Trophoblast cell (in vitro differentiated cells and primary cell): ENCODE measurements at regions not wholly inside any gene's neighbourhood (a gene's known extent, or its start where the extent isn't known, plus 50 kb on each side); places are given as distances from the start of the nearest gene placed in this dataset.

Source experiments
- DNase-seq, 2 donors: peaks; one replicate each; pipeline ENCODE4 v3.0.0-alpha.2; 2016
- H2AFZ ChIP-seq: 2 replicates; pipeline ENCODE4 v1.6.1; 2013; ENCODE audit warnings: low read length, moderate library complexity, mild to moderate bottlenecking; ENCODE audit not compliant: insufficient read depth, poor library complexity
- H2AK5ac ChIP-seq: 2 replicates; pipeline ENCODE4 v1.6.1; 2013; ENCODE audit warnings: mild to moderate bottlenecking, low read length
- H2BK120ac ChIP-seq: 2 replicates; pipeline ENCODE4 v1.6.1; 2013; ENCODE audit warnings: low read length, mild to moderate bottlenecking, moderate library complexity; ENCODE audit not compliant: insufficient read depth, poor library complexity
- H2BK12ac ChIP-seq: 2 replicates; pipeline ENCODE4 v1.6.1; 2013; ENCODE audit warnings: mild to moderate bottlenecking, low read length, moderate library complexity
- H2BK5ac ChIP-seq: 2 replicates; pipeline ENCODE4 v1.6.1; 2013; ENCODE audit warnings: low read length, low read depth, moderate library complexity, mild to moderate bottlenecking; ENCODE audit not compliant: poor library complexity
- H3K14ac ChIP-seq: 2 replicates; pipeline ENCODE4 v1.6.1; 2013; ENCODE audit warnings: mild to moderate bottlenecking, low read length
- H3K18ac ChIP-seq: 2 replicates; pipeline ENCODE4 v1.6.1; 2013; ENCODE audit warnings: mild to moderate bottlenecking, low read length
- H3K23ac ChIP-seq: 2 replicates; pipeline ENCODE4 v1.6.1; 2013; ENCODE audit warnings: low read length
- H3K27ac ChIP-seq: 2 replicates; pipeline ENCODE4 v1.5.1; 2013; ENCODE audit warnings: low read depth, mild to moderate bottlenecking, inconsistent platforms, low read length, moderate library complexity
- H3K27me3 ChIP-seq: 2 replicates; pipeline ENCODE4 v1.6.1; 2013; ENCODE audit warnings: inconsistent platforms, mild to moderate bottlenecking, low read length, moderate library complexity; ENCODE audit not compliant: insufficient read depth
- H3K36me3 ChIP-seq, 2 experiments: 1 replicate in 1 of 2; 2 replicates in 1 of 2; pipeline ENCODE4 v1.6.1; 2013; ENCODE audit warnings: low read length in 2 of 2, mild to moderate bottlenecking in 2 of 2, moderate library complexity in 1 of 2; ENCODE audit not compliant: insufficient read depth in 2 of 2, control insufficient read depth in 1 of 2
- H3K4ac ChIP-seq: 2 replicates; pipeline ENCODE4 v1.6.1; 2013; ENCODE audit warnings: low read depth, mild to moderate bottlenecking, low read length, moderate library complexity
- H3K4me1 ChIP-seq, 2 experiments: 1 replicate in 1 of 2; 2 replicates in 1 of 2; pipeline ENCODE4 v1.6.1; 2013; ENCODE audit warnings: low read length in 2 of 2, mild to moderate bottlenecking in 2 of 2, moderate library complexity in 1 of 2; ENCODE audit not compliant: insufficient read depth in 2 of 2, control insufficient read depth in 1 of 2
- H3K4me2 ChIP-seq: 2 replicates; pipeline ENCODE4 v1.6.1; 2013; ENCODE audit warnings: inconsistent platforms, mild to moderate bottlenecking, low read length, moderate library complexity
- H3K4me3 ChIP-seq: 2 replicates; pipeline ENCODE4 v1.5.1; 2013; ENCODE audit warnings: mild to moderate bottlenecking, low read depth, low read length, inconsistent platforms
- H3K79me1 ChIP-seq: one replicate; pipeline ENCODE4 v1.6.1; 2013; ENCODE audit warnings: low read length
- H3K79me2 ChIP-seq: 2 replicates; pipeline ENCODE4 v1.6.1; 2013; ENCODE audit warnings: low read length, mild to moderate bottlenecking; ENCODE audit not compliant: control insufficient read depth, insufficient read depth, poor library complexity
- H3K9ac ChIP-seq: 2 replicates; pipeline ENCODE4 v1.6.1; 2013; ENCODE audit warnings: mild to moderate bottlenecking, low read length
- H3K9me3 ChIP-seq: 2 replicates; pipeline ENCODE4 v1.6.1; 2013; ENCODE audit warnings: low read depth, mild to moderate bottlenecking, control low read depth, inconsistent platforms, low read length; ENCODE audit not compliant: insufficient read depth
- H4K12ac ChIP-seq: 2 replicates; pipeline ENCODE4 v1.6.1; 2013; ENCODE audit warnings: low read depth, mild to moderate bottlenecking, low read length, moderate library complexity
- H4K8ac ChIP-seq: 2 replicates; pipeline ENCODE4 v1.6.1; 2013; ENCODE audit warnings: low read depth, mild to moderate bottlenecking, low read length, moderate library complexity
- H4K91ac ChIP-seq: one replicate; pipeline ENCODE4 v1.6.1; 2013; ENCODE audit warnings: low read depth, mild to moderate bottlenecking, low read length, moderate library complexity
- WGBS: extraction: QIAGEN DNeasy Blood & Tissue Kit; methylation state at CpG from one replicate; pipeline ENCODE4 v1.1.7; 2013; ENCODE audit warnings: missing lambda C conversion rate; ENCODE audit not compliant: insufficient read length, insufficient coverage; ENCODE audit errors: extremely low coverage; 5-methylcytosine and 5-hydroxymethylcytosine counted together

DNA sequence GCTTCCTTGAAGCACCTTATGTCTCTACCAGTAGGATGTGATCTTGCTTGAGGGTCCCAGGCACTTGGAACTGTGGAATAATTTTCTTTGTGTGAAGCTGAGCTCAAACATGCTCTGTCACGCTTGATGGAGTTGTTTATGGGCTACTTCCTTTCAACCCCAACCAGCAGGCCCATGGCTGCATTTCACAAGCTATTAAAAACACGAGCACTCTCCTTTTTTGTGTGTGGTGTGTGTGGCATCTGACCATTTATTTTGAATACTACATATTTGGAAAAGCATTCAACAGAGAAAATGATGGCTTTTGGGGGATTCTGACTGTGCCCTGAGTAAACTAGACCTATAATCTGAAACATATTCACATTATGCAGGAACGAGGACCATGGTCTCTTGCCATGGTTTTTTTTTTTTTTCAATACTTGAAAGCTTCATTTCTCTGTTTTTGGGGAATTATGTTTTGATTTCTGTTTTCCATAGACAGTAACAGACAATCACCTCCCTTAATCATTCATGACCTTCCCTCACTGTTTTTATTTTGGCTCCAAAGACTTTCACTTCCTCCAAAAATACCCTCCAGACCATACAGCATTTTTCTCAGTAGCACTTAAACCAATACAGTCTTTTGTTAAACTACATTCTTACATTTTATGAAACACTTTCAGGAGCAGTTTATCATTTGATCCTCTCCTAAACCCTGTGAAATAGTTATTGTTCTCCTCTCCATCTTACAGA, 233.6 kb upstream of the BMPER start:
- Histone ChIP-seq H3K79me1 (no peaks in the 10 kb centered on the region), H3K18ac (no peak overlapping the region), H3K27me3 (no peaks in the 10 kb centered on the region), H3K4ac (no peak overlapping the region), H4K8ac (no peak overlapping the region), H2BK5ac (no peak overlapping the region), H2AFZ (no peak overlapping the region), H3K9ac (no peak overlapping the region), H2BK120ac (no peak overlapping the region), H3K9me3 (no peaks in the 10 kb centered on the region), H4K12ac (no peak overlapping the region), H3K4me2 (no peak overlapping the region), H3K4me1 (peaks cover 0 to 4% of the 10 kb centered on the region in 2 experiments), H3K27ac (no peak overlapping the region), H4K91ac (no peak overlapping the region), H3K23ac (no peak overlapping the region), H2BK12ac (no peak overlapping the region), H2AK5ac (no peak overlapping the region), H3K36me3 (no peaks in the 10 kb centered on the region), H3K79me2 (no peaks in the 10 kb centered on the region), H3K4me3 (no peak overlapping the region), H3K14ac (no peak overlapping the region)
- no peak for DNase-seq
- WGBS: no CpG with 5 or more reads among the region's 3 CpGs

DNA sequence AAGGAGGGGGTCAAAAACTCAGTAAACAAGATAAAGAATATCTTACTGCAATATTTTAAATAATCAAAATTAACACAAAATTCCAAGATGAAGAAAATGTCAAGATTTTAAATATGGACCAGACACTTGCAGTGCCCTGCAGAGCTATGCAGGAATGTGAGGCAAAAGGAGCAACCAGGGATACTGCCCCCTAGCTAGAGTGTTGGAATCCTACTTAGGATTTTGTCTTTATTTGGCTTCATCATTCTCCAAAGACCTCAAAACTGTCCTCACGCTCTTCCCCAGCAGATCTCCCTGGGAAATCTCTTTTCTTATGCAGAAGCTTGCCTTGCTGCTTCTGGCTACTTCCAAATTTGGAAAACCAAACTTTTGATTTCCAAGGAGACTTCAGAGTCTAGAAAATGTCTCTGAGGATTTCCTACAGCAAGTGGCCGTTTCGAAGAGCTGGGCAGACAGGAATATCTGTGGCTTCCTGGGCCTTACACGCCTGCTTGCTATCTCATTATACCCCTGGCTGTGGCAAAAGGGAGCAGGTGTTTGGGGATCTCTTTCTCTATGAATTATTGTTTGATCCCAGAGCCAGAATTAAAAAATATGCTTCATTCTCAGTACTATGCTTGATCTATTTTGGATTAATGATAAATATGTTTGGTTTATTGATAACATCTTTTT, 232.2 kb upstream of the BMPER start:
- Histone ChIP-seq H4K8ac (no peak overlapping the region), H3K27me3 (no peaks in the 10 kb centered on the region), H3K4ac (no peak overlapping the region), H3K23ac (no peak overlapping the region), H3K9ac (no peak overlapping the region), H3K4me2 (no peak overlapping the region), H3K79me1 (no peaks in the 10 kb centered on the region), H3K4me3 (no peak overlapping the region), H2AK5ac (no peak overlapping the region), H3K36me3 (no peaks in the 10 kb centered on the region), H3K4me1 (peaks cover 0 to 4% of the 10 kb centered on the region in 2 experiments), H2BK5ac (no peak overlapping the region), H3K18ac (no peak overlapping the region), H3K9me3 (no peaks in the 10 kb centered on the region), H2BK12ac (no peak overlapping the region), H4K12ac (no peak overlapping the region), H3K27ac (no peak overlapping the region), H4K91ac (no peak overlapping the region), H3K14ac (no peak overlapping the region), H3K79me2 (no peaks in the 10 kb centered on the region), H2BK120ac (no peak overlapping the region), H2AFZ (no peak overlapping the region)
- no CpG with 5 or more reads among the region's 4 CpGs for WGBS
- DNase-seq: no peak

DNA sequence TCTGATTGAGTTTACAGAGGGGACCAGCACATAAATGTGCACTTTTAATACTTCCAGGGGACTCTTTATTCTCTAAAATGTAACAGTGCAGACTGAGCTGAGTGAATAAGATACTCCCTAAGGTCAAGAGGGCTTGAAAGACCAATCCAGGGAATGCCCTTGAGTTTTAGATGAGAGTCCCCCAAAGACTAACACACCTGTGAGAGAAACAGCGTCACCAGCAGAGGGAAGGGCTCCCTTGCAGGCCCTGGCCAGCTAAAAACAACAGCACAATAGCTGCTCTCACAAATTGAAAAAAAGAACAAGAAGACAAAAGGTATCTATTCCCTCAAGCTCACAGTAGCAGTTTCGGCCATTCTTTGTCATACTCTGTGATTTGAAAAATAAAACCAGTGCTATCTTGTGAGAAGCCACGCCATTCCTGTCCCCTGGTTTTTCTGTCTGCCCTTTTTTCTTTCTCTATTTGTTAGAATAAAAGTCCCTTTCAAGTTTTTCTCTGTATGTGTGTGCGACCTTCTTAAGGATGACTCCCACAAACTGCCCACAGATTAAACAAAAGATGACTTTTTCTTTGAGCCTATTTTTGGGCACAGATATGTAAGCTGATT, 230.4 kb upstream of the BMPER start:
- Histone ChIP-seq H3K9ac (no peak overlapping the region), H3K27me3 (no peaks in the 10 kb centered on the region), H3K4me3 (no peak overlapping the region), H4K8ac (no peak overlapping the region), H3K9me3 (no peaks in the 10 kb centered on the region), H2BK120ac (no peak overlapping the region), H3K4ac (no peak overlapping the region), H3K27ac (no peak overlapping the region), H3K4me1 (peaks cover 0 to under 1% of the 10 kb centered on the region in 2 experiments), H3K18ac (no peak overlapping the region), H4K91ac (no peak overlapping the region), H2BK5ac (no peak overlapping the region), H2AFZ (no peak overlapping the region), H2AK5ac (no peak overlapping the region), H3K79me1 (no peaks in the 10 kb centered on the region), H3K79me2 (no peaks in the 10 kb centered on the region), H3K23ac (no peak overlapping the region), H3K4me2 (no peak overlapping the region), H4K12ac (no peak overlapping the region), H2BK12ac (no peak overlapping the region), H3K36me3 (no peaks in the 10 kb centered on the region), H3K14ac (no peak overlapping the region)
- DNase-seq: no peak
- WGBS: no CpG with 5 or more reads among the region's 4 CpGs

DNA sequence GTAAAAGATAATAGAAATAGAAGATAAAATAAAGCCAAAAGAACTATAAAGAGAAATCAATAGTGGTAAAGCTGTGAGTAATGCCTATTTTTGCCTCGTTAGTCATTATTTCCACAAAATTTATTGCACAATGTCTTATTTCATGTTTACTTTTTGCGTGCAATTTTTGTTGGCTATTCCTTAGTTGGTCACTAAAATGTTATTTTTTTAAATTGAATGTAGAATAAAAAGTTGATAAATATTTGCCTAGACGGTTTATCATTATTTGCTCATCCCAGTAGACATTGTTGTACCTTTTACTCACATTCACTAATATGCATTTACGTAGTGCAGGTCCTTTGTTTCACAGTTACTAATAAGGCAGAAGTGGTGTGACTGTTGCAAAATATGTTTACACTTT, 227.8 kb upstream of the BMPER start:
- H2AK5ac ChIP-seq: no peak overlapping the region
- H3K23ac ChIP-seq: no peak overlapping the region
- no peaks in the 10 kb centered on the region for H3K4me1 ChIP-seq
- H3K18ac ChIP-seq: no peak overlapping the region
- no peak overlapping the region for H3K4me2 ChIP-seq
- H3K4ac ChIP-seq: no peak overlapping the region
- no peak overlapping the region for H4K8ac ChIP-seq
- DNase-seq: no peak
- no peaks in the 10 kb centered on the region for H3K79me1 ChIP-seq
- H2BK12ac ChIP-seq: no peak overlapping the region
- no peak overlapping the region for H3K14ac ChIP-seq
- no CpG with 5 or more reads among the region's 4 CpGs for WGBS
- no peaks in the 10 kb centered on the region for H3K79me2 ChIP-seq
- no peak overlapping the region for H3K9ac ChIP-seq
- H3K27ac ChIP-seq: no peak overlapping the region
- no peak overlapping the region for H3K4me3 ChIP-seq
- no peaks in the 10 kb centered on the region for H3K27me3 ChIP-seq
- no peak overlapping the region for H2BK120ac ChIP-seq
- H2BK5ac ChIP-seq: no peak overlapping the region
- H3K9me3 ChIP-seq: no peaks in the 10 kb centered on the region
- no peaks in the 10 kb centered on the region for H3K36me3 ChIP-seq
- H4K91ac ChIP-seq: no peak overlapping the region
- no peak overlapping the region for H4K12ac ChIP-seq
- H2AFZ ChIP-seq: no peak overlapping the region
